NCI-H460 (cell line): ENCODE measurements at regions not wholly inside any gene's neighbourhood (a gene's known extent, or its start where the extent isn't known, plus 50 kb on each side); places are given as distances from the start of the nearest gene placed in this dataset.
"Not testable (repeated sequence)": the region's sequence is repeated elsewhere in the genome, so short reads cannot be mapped to it uniquely, and the experiment has no call there.

Experiments
- DNase-seq: peaks from one replicate; pipeline ENCODE4 v3.0.0-alpha.2; 2016; ENCODE audit warnings: low read depth; ENCODE audit errors: extremely low read depth

DNA sequence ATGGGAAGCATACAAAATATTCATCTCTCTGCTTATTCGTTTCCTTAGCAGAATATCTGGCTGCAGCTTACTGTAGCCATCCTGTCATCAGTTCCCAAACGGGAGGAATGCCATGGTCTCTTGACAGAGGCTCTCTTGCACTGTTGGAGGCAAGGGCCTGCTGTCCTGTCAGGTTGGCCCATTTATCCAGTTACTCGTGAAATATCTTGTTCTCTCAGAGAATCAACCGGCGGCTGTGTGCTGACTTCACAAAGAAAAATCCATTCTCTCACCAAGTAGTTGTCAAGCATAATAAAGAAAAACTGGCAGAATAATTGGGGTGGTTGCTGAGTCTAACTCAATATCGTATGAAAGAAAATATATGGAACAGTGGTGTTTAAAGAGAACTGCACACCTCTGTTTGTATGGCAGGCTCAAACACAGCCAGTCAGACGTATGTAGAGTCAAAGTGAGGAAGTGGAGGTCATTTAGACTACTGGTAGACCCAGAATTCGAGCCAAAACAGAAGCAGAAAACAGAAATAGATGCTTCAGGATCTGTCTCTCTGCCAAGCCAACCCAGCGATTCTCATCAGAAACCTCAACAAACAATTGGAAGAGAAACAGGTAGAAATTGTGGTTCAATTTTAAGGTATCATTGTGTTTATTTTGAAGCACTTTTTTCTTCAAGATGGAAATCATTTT is 349.2 kb upstream of the PRKCQ start:
- DNase-seq = no peak

DNA sequence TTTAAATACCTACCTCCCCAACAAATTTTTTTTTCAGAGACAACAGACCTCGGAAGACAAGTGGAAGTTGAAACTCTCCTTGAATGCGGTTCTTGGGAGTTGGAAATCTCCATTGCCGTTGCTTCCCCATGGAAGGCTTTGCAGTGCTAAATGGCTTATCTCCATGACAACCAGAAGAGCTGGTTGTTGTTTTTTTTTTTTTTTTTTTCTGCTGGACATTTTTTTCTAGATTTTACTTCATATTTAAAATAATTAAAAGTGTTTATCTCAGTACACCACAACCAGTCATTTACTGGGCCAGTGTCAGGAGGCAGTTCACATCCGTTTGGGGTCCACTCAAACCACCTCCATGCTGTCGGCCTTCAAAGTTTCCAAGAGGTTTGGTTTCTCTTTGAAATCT is 348.5 kb upstream of the PRKCQ start:
- DNase-seq = no peak

DNA sequence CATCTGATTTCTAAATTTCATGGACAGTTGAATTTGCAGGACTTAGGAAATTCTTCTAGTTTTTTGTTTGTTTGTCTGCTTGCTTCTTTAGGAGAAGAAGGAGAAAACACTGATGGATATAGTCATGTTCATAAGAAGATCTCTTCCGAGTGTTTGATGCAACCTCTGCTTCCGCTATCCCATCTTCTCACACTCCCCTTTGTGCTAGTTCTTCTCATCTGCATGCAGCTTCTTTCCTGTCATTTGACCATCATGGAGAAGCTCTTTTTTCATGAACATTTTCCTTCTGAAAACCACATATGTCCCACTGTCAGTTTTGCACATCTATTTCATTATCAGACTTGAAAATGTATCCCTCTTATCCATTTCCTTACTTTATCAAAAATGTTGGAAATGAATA is 346.9 kb upstream of the PRKCQ start:
- no peak for DNase-seq

DNA sequence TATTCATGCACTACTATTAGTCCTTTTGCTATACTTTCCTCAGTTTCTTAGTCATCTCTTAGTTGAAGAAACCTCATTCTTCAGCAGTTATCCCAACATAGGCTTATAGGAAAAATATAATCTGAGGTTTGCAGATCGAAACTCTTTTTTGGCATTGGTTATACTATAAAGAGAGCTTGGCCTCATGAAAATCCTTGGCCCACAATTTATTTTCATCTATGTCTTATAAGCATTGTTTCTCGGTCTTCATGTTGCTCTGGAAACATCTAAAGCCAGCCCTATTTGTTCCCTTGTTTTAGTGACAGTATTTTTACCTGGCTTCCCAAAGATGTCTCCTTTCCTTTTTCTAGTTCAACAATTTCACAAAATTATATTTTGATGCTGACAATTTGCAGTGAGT is 345.1 kb upstream of the PRKCQ start:
- DNase-seq = no peak

DNA sequence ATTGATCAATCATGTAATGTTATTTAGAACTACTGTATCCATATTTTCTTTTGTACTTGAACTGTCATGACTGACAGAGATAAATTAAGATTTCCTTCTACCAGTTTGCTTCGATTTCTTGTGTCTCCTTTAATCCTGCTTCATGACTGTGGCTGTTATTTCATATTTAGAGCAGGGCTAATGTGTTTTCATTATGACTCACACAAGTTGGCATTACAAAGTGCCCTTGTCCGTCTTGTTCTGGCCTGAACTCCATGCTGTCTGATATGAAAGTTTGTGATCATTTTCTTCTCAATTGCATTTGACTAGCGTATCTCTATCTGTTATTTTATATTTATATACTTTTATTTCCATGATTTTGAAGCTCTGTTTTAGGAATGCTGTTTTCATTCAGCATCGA is 344.1 kb upstream of the PRKCQ start:
- DNase-seq = peak; percentile 39

DNA sequence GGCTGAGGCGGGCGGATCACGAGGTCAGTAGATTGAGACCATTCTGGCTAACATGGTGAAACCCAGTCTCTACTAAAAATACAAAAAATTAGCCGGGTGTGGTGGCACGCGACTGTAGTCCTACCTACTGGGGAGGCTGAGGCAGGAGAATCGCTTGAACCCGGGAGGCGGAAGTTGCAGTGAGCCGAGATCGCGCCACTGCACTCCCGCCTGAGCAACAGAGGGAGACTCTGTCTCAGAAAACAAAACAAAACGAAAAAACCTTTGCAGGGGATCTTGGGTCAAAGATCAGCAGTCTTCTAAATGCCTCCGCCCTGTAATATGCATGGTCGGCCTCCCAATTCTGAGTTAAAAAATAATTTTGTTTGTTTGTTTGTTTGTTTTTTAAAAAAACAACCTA is 340.9 kb upstream of the PRKCQ start:
- not testable (repeated sequence) for DNase-seq

DNA sequence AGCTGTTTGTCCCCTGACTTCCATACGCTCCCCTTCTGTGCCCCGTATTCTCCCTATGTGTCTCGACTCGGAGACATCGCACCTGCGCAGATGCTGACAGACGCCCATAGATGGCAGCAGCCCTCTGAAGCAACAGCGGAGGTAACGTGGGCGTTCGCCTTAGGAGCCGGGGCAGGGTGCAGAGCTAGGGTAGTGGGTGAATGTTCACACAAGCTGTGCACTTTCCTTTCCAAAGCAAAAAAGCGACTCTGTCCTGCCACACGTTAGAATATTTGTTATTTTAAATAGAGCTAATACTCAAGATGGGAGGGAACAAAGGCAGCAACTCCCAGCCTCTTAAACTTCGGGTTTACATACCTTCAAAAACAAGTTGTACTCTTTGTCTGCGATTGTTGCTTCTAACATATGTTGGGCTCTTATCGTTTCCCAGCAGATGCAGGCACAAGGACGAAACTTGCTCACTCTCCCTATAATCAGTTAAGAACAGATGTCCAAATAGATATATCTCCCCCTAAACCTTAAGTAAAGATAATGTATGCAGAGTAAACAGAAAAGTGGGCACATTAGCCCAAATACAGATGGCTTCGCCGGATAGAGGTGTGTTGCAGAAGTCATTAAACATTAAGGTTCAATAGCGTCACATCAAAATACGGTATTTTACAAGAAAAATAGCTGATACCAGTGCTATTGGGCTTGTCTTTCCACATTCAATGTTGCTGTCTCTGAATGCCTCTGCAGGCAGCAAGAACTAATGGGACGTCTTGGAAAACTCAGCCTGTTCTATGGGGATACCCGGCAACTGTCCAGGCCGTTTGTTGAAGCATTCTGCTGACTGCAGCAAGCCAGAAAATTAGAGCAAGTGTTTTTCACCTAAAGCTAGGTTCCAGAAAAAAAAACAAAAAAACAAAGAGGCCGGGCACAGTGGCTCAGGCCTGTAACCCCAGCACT is 340.3 kb upstream of the PRKCQ start:
- DNase-seq = peak; percentile 60

DNA sequence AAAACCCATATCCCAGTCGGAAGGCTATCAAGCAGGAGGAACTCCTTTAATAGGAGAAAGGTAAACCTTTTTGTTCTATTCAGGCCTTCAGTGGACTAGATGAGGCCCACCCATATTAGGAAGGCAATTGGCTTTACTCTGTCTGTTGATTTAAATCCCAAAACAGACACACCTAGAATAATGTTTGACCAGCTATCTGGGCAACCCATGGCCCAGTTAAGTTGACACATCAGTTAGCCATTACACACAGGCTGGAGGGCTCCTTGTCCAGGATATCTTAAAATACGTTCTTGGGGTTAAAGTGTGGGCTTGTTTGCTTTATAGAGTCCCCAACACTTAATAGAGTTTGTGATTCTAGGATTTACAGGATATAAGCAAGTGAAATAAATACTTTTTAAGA is 339.0 kb upstream of the PRKCQ start:
- no peak for DNase-seq

DNA sequence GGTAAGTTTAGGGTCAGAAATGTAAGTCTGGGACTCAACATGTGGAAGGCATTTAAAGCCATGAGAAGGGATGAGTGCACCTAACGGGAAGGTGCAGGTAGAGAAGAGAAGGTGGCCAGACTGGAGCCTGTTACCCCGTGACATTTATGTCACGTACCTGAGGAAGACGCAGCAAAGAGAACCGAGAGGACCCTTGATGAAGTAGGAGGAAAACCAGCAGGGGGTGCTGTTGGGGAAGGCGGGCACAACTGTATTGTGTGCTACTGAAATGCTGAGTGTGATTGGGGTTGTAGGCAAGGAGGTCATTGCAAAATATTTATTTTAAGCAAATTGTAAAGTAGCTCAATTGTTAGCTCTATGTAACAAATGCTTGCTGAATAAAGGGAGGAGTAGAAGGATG is 338.2 kb upstream of the PRKCQ start:
- peak; percentile 4 for DNase-seq

DNA sequence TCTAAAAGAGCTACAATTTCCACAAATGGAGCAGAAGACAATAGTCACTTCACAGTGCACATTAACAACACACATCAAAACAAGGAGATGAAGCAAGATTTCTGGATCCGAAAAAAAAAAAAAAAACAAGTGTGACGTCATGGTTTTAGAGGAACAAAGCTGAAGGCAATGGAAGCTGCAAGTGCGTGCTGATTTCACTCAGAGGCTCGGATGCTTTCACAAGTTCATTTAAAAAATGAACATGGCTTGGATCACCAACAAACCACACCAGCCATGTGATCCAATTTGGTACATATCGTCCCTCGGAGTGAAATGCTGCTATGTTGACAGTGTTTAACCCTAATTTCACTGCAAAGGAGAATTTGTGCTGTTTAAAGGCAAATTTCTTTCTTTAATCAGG is 337.0 kb upstream of the PRKCQ start:
- DNase-seq = no peak

DNA sequence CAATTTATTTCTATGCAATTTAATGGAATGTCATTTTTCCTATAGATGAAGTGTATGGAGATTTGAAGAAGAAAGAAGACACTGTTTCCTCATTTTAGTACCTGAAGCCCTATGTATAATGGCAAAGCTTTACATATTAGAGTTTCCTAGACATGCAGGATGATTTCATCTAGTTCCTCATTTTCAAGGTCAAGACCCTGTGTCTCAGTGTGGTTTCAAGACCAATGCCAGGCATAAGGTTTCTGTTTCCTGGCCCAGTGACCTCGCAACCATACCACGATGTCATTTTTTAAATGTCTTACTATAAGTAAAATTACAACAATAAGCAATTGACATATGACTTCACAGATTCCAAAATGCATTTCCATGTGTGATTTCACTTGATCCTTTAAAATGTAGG is 336.5 kb upstream of the PRKCQ start:
- no peak for DNase-seq

DNA sequence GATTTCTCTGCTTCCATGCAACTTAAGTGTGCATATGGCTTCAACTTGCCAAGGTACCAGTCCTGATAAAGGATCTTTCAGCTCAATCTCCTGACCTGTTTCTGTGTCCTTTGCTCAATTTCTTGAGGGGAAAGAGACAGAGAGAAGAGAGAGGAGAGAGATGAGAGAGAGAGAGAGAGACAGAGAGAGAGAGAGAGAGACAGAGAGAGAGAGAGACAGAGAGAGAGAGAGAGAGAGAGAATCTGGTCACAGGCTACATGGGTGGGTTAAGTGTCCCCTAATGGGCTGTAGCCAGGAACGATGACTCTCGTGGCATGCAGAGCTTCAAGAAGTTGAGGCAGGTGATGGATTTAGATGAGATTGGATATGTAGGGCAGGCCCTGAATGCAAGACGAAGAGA is 335.2 kb upstream of the PRKCQ start:
- DNase-seq = no peak

DNA sequence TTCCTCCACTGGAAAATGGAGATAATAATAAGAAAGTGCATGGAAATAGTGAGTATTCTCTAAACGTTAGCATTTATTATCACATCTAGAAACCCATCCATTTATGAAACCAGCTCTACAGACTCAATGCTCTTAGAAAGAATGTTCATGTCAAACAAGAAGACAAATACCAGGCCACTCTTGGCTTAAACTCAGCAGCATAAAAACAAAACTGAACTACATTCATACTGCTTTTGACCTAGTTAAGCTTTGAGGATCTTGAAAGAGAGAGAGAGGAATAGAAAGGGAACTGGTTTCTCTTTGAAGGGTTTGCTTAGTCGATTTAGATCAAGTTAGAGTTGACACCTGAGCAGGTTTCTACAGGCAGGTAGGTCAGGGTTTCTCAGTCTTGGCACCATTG is 332.9 kb upstream of the PRKCQ start:
- no peak for DNase-seq

DNA sequence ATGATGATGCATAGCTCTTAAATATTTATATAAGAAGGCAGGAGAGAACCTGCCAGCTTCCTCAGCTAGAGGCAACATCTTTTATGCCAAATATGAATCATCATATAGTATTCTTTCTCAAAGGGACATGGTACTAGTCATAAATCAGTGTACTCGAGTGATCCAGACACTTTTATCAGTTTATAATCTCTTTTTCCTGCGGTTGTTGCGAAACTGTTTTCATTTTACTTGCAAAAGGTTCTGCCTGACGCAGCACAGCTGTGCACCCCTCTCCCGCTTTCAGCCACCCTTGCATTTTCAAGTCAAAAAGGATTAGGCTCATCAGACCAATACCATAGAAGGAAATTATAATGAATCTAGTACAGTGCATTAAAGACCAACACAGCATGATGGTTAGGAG is 332.3 kb upstream of the PRKCQ start:
- DNase-seq = no peak

DNA sequence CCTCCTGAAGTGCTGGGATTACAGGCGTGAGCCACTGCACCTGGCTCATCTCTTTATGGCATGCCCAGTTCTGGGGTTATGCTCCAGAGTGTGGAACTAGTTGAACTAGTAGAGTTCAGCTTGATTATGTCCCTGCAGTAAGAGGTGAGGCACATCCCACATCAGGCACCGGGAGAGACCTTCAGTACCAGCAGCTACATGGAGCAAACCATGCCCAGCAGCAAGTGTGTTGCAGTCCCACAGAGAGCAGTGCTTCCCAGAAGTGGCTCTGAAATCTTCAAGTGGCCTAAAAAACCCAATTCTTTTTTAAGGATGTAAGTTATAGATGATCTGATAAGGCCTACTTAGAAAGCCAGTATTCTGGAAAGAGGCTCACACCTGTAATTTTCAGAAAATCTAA is 331.9 kb upstream of the PRKCQ start:
- no peak for DNase-seq

DNA sequence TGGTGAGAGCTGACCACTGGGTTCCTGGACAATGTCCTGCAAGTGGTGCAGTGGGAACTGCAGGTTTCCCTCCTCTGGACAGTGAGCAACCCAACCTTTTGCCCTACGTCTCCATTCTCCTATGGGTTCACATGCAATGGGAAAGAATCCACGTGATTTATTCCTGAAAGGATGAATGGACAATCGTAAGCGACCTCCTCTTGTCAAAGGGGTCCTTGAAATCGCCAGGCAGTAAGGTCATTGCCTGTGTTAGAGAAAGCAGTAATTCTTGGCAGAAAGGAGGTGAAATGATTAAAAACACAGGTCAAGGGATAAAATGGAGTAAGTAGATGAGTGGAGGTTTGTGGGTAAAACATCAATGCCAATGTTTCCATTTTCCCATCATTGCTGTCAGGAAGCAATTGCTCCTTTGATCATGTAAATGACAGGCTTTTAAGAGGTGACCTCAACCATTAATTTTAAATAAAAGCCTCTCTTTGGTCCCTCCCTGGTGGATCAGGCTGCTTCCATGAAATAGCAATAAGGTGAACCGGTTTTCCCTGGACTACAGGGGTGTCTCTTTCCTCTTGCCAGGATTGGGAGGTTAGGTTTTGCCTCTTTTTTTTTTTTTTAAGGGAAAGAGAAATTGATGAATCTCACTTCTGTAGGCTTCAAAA is 330.0 kb upstream of the PRKCQ start:
- no peak for DNase-seq

DNA sequence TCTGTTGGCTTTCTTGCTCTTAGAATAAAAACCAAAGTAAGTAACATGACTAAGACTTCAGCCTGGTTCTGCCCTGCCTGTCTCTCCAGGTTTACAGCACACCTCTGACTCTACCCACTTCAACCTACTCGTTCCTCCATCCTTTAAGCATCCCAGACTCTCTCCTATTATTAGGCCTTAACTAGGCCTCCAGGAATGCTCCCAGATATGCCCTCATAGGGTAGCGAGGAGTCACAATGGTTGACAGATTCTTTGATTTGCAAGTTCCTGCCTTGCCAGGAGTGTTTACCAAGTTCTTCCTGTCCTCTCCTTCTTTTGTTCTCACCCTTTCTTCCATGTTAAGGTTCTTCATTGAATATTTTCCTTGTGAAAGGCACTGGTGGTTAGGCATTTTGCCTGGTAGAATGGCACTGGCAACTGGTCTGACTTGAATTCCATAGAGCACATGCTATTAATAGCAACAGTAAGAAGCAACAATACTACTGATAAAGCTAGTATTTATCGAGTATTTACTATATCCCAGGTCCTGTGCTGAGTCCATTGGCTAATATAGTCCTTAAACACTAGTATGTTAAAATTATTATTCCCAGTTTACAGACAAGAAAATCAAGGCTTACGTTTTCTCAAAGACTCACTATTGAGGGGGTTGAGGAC is 327.9 kb upstream of the PRKCQ start:
- no peak for DNase-seq

DNA sequence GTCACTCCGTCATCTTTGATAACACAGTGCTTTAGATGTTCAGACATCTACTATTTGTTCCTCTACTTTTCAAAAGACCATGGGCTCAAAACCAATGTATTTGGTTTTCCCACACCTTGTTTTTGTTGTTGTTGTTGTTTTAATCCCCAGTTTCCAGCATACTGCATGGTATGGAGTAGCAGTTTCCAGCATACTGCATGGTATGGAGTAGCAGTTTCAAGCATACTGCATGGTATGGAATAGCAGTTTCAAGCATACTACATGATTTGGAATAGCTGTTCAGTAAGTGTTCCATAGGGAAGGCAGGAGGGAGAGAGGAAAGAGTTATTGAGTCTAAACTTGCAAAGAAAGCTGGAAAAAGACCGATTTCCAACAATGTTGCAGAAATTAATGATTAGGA is 314.3 kb upstream of the PRKCQ start:
- DNase-seq = no peak

DNA sequence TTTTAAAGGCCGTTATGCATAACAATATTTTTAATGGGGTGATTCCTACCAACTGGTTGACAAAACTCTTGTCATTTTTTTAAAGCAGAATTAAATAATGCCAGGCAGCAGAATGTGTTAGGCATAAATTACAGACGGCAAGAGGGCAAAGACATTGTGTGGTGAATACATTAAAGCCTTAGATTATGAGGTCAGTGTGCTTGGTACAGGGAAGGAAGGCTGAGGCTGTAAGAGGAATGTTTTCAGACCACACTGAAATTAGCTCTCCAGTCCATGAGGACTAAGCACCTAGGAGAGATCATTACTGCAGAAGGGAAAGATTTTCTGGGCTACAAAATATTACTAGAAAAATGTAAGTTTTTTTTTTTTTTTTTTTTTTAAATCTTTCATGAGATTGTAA is 312.8 kb upstream of the PRKCQ start:
- no peak for DNase-seq

DNA sequence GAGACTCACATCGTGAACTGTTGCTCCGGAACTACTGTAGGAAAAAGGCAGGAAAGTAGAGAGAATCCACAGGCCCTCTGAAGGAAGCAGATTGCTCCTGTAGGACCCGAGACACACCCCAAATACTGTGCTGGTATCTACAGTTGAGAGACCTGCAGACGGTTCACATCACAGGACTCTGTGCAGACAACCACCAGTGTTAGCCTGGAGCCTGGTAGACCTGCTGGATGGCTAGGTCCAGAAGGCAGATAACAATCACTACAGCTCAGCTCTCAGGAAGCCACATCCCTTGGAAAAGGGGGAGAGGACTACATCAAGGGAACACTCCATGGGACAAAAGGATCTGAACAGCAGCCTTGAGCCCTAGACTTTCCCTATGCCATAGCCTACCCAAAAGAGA is 311.8 kb upstream of the PRKCQ start:
- no peak for DNase-seq

DNA sequence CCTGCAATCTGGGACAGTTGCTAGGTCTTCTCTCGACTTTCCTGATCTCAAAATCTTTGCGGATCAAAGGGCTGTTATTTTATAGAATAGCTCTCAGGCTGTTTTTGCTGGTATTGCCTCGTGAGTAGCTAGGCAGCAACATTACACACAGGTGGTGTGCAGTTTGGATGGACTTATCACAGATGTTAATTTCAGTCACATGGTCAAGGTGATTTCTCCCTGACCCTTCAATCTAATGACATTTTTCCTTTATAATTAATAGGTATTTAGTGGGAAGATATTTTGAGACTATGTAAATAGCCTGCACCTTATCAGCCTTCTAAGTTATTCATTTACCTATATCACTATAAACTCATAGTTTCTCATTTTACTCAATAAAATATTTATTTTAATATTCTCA is 309.6 kb upstream of the PRKCQ start:
- no peak for DNase-seq
